IMR-90 (cell line): ENCODE measurements at regions not wholly inside any gene's neighbourhood (a gene's known extent, or its start where the extent isn't known, plus 50 kb on each side); places are given as distances from the start of the nearest gene placed in this dataset.

ENCODE experiments used
- ATAC-seq: fragments of 200-7000 bp; cut with Tn5 transposase; 2 replicates; pipeline ENCODE4 v1.9.1; 2020; ENCODE audit warnings: low read depth, mild to moderate bottlenecking, moderate library complexity
- BruUV-seq: library from RNA; stranded (reverse); fragments of 400-500 nt; replicated peaks from 2 replicates; lab custom pipeline; 2021; lab: Mats Ljungman, UMichigan
- CTCF ChIA-PET: fragments of 300-600 bp; formaldehyde crosslinking; extraction: SDS; loops from one replicate; lab custom pipeline; 2021; ENCODE audit warnings: antibody characterized with exemption; lab: Yijun Ruan, JAX
- POLR2A ChIA-PET: fragments of 300-600 bp; sonication (Branson Sonifier 250); formaldehyde crosslinking; loops from one replicate; lab custom pipeline; 2022; ENCODE audit warnings: antibody characterized with exemption; ENCODE audit not compliant: unreplicated experiment; lab: Charles Lee
- DNase-seq: peaks from one replicate; pipeline ENCODE4 v3.0.0; 2013
- H2AFZ ChIP-seq: replicated peaks from 2 replicates; pipeline ENCODE3; 2013; ENCODE audit warnings: low read length, mild to moderate bottlenecking; ENCODE audit not compliant: poor library complexity
- H2AK5ac ChIP-seq: 2 replicates; pipeline ENCODE4 v1.6.1; 2013; ENCODE audit warnings: low read depth, low read length, inconsistent platforms
- H2AK9ac ChIP-seq: replicated peaks from 2 replicates; pipeline ENCODE3; 2013; ENCODE audit warnings: mild to moderate bottlenecking, low read depth, low read length, moderate library complexity; ENCODE audit not compliant: poor library complexity
- H2BK120ac ChIP-seq: 2 replicates; pipeline ENCODE4 v1.6.1; 2013; ENCODE audit warnings: low read depth, low read length, inconsistent platforms
- H2BK15ac ChIP-seq: 3 replicates; pipeline ENCODE4 v1.6.1; 2013; ENCODE audit warnings: low read depth, low read length, inconsistent platforms
- H2BK20ac ChIP-seq: 2 replicates; pipeline ENCODE4 v1.6.1; 2013; ENCODE audit warnings: low read depth, mild to moderate bottlenecking, inconsistent platforms, low read length, moderate library complexity
- H2BK5ac ChIP-seq: 2 replicates; pipeline ENCODE4 v1.6.1; 2013; ENCODE audit warnings: mild to moderate bottlenecking, low read depth, low read length, inconsistent platforms; ENCODE audit not compliant: poor library complexity, severe bottlenecking
- H3K14ac ChIP-seq: replicated peaks from 2 replicates; pipeline ENCODE4 v1.6.1; 2013; ENCODE audit warnings: low read depth, low read length, inconsistent platforms
- H3K18ac ChIP-seq: 2 replicates; pipeline ENCODE4 v1.6.1; 2013; ENCODE audit warnings: low read depth, low read length, control low read depth
- H3K23ac ChIP-seq: 2 replicates; pipeline ENCODE4 v1.6.1; 2013; ENCODE audit warnings: low read depth, low read length, inconsistent platforms
- H3K27ac ChIP-seq: 2 replicates; pipeline ENCODE4 v1.5.1; 2013; ENCODE audit warnings: mild to moderate bottlenecking, control low read depth, low read length; ENCODE audit not compliant: insufficient read depth
- H3K27me3 ChIP-seq: 2 replicates; pipeline ENCODE4 v1.6.1; 2013; ENCODE audit warnings: low read length; ENCODE audit not compliant: control insufficient read depth, insufficient read depth
- H3K36me3 ChIP-seq: 2 replicates; pipeline ENCODE4 v1.6.1; 2013; ENCODE audit warnings: low read length, mixed read lengths; ENCODE audit not compliant: control insufficient read depth, insufficient read depth
- H3K4ac ChIP-seq: 2 replicates; pipeline ENCODE4 v1.6.1; 2013; ENCODE audit warnings: low read depth, low read length, inconsistent platforms
- H3K4me1 ChIP-seq: 2 replicates; pipeline ENCODE4 v1.6.1; 2013; ENCODE audit warnings: low read length, mixed read lengths; ENCODE audit not compliant: control insufficient read depth, insufficient read depth
- H3K4me2 ChIP-seq: 2 replicates; pipeline ENCODE4 v1.6.1; 2013; ENCODE audit warnings: low read depth, mild to moderate bottlenecking, control low read depth, low read length, moderate library complexity
- H3K4me3 ChIP-seq: 2 replicates; pipeline ENCODE4 v1.5.1; 2013; ENCODE audit warnings: low read depth, mild to moderate bottlenecking, control low read depth, low read length, moderate library complexity; ENCODE audit not compliant: insufficient read depth
- H3K56ac ChIP-seq: 2 replicates; pipeline ENCODE4 v1.6.1; 2013; ENCODE audit warnings: low read length, inconsistent platforms; ENCODE audit not compliant: insufficient read depth; ENCODE audit errors: extremely low read depth
- H3K79me1 ChIP-seq, 2 experiments: 2 replicates each; pipeline ENCODE4 v1.6.1; 2013; ENCODE audit warnings: low read length in 2 of 2, inconsistent platforms in 1 of 2, low read depth in 1 of 2
- H3K9ac ChIP-seq: 2 replicates; pipeline ENCODE4 v1.6.1; 2013; ENCODE audit warnings: low read depth, low read length, control low read depth
- H3K9me1 ChIP-seq: 2 replicates; pipeline ENCODE4 v1.6.1; 2013; ENCODE audit warnings: low read length, inconsistent platforms; ENCODE audit not compliant: insufficient read depth
- H3K9me3 ChIP-seq: 2 replicates; pipeline ENCODE4 v1.6.1; 2013; ENCODE audit warnings: low read length; ENCODE audit not compliant: control insufficient read depth, insufficient read depth
- H4K20me1 ChIP-seq: 2 replicates; pipeline ENCODE4 v1.6.1; 2013; ENCODE audit warnings: low read length, inconsistent platforms; ENCODE audit not compliant: insufficient read depth
- H4K5ac ChIP-seq: 2 replicates; pipeline ENCODE4 v1.6.1; 2013; ENCODE audit warnings: mild to moderate bottlenecking, low read depth, low read length, control low read depth
- H4K8ac ChIP-seq, 2 experiments: 2 replicates each; pipeline ENCODE4 v1.6.1; 2013; ENCODE audit warnings: low read depth in 2 of 2, low read length in 2 of 2, control low read depth in 1 of 2, inconsistent platforms in 1 of 2
- H4K91ac ChIP-seq: 2 replicates; pipeline ENCODE4 v1.6.1; 2013; ENCODE audit warnings: low read depth, low read length, inconsistent platforms; ENCODE audit not compliant: insufficient read depth
- NFE2L2 ChIP-seq: fragments of 150-350 bp; IDR thresholded peaks from 2 replicates; pipeline ENCODE4 v1.6.1; 2016; ENCODE audit warnings: low read depth, mild to moderate bottlenecking, low read length
- POLR2A ChIP-seq: IDR thresholded peaks from 2 replicates; pipeline ENCODE4 v1.6.1; 2012; ENCODE audit warnings: mild to moderate bottlenecking, low read depth, low read length
- RFX5 ChIP-seq: IDR thresholded peaks from 2 replicates; pipeline ENCODE4 v1.8.0; 2012; ENCODE audit warnings: low read depth, mild to moderate bottlenecking, low read length, moderate library complexity
- SMC3 ChIP-seq: fragments of 150-350 bp; IDR thresholded peaks from 2 replicates; pipeline ENCODE4 v1.6.1; 2016; ENCODE audit warnings: low read depth, mild to moderate bottlenecking, antibody characterized with exemption, low read length, moderate library complexity
- WGBS, 2 experiments: methylation state at CpG; one replicate each; pipeline versions ENCODE4 v1.1.5 to v1.1.7; 2013; ENCODE audit warnings: missing lambda C conversion rate in 2 of 2; ENCODE audit not compliant: insufficient read length in 1 of 2; ENCODE audit errors: extremely low coverage in 2 of 2; 5-methylcytosine and 5-hydroxymethylcytosine counted together
- dilution Hi-C: fragments of 300-500 bp; cut with HindIII; formaldehyde crosslinking; loops from one replicate; pipeline ENCODE4 v1.14.3; 2018; ENCODE audit warnings: low sequenced_read_pairs; ENCODE audit not compliant: unreplicated experiment
- in situ Hi-C: fragments of 300-500 bp; cut with MboI; formaldehyde crosslinking; loops from 3 replicates; pipeline ENCODE4 v1.14.3; 2019; ENCODE audit warnings: low sequenced_read_pairs, inconsistent platforms, mixed read lengths
- intact Hi-C: fragments of 100-400 bp; cut with micrococcal nuclease; formaldehyde crosslinking; loops from 2 replicates; pipeline ENCODE4 v1.10.0; 2022

DNA sequence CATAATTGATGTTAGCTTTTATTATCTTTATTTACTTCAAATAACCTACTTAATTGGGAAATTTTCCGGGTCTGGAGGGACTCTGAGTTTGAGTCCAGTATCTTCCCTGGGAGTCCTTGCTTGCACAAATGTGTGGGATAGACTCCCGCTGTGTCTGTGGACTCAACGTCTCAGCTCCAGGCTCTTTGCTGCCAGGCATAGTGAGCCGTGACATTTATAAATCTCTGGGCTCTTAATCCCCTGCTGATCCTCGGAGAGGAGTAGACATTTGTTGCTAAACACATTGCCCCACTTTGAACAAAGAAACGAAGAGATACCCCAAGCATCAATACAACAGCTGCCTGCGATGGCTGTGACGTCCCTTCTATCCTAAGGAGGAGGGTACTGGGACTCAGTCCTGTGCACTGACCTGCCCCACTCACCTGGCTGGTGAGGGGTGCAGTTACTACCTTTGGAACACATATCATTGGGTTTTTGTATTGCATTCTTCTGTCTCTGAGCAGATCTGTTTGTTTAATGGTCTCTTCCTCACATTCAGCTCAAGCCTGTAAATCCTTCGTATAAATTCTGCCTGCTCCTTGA is 316.9 kb downstream of the HAPSTR1 start:
- Histone ChIP-seq H3K4ac (no peak overlapping the region), H2BK15ac (no peak overlapping the region), H3K27me3 (no peaks in the 10 kb centered on the region), H2AFZ (no peak overlapping the region), H3K23ac (no peak overlapping the region), H3K9me1 (no peaks in the 10 kb centered on the region), H3K27ac (no peak overlapping the region), H3K4me2 (no peak overlapping the region), H3K9me3 (peaks cover 4% of the 10 kb centered on the region; the same call in 1 of the 2 replicates), H3K56ac (no peak overlapping the region), H4K20me1 (no peaks in the 10 kb centered on the region), H4K8ac (no peak overlapping the region), H3K4me3 (no peak overlapping the region), H4K5ac (no peak overlapping the region), H3K18ac (no peak overlapping the region), H4K91ac (no peak overlapping the region), H2BK120ac (no peak overlapping the region), H3K79me1 (no peaks in the 10 kb centered on the region), H3K9ac (no peak overlapping the region), H2AK9ac (no peak overlapping the region), H3K36me3 (no peaks in the 10 kb centered on the region), H3K14ac (no peak overlapping the region), H2BK20ac (no peak overlapping the region), H2BK5ac (no peak overlapping the region), H3K4me1 (no peaks in the 10 kb centered on the region), H2AK5ac (no peak overlapping the region)
- WGBS, 2 experiments: 20% methylated on average over 1 of the region's 9 CpGs; no CpG with 5 or more reads in 1 of the 2 experiments
- no TSS peak for BruUV-seq
- POLR2A ChIA-PET: no interaction called here
- in situ Hi-C loops (no loop called here), dilution Hi-C loops (no loop called here), intact Hi-C loops (no loop called here)
- CTCF ChIA-PET: no interaction called here
- ATAC-seq (no peak), DNase-seq (no peak)
- no peak for TF ChIP-seq POLR2A
- no peak for TF ChIP-seq RFX5
- TF ChIP-seq SMC3: no peak
- no peak for TF ChIP-seq NFE2L2
